ENCODE measurements at regions not wholly inside any gene's neighbourhood (a gene's known extent, or its start where the extent isn't known, plus 50 kb on each side); places are given as distances from the start of the nearest gene placed in this dataset.

GRCh38 chr2:57407772-57408201, 638.8 kb upstream of the VRK2 start:
- H3K4me1 ChIP-seq (ENCODE audit: insufficient read depth, low read length), result no peaks in the 10 kb centered on the region; the same call in 1 of the 2 replicates
- DNase-seq, result peak; percentile 39

More at GRCh38 chr2:57407772-57408201, 638.8 kb upstream of the VRK2 start:
- H3K27ac Mint-ChIP-seq, result peak overlapping the region in 1 of 3 experiments; percentile 92; a peak in 2 of 7 replicates
- Histone ChIP-seq H2BK15ac (ENCODE audit: low read depth, low read length) (no peak overlapping the region), H3K9me3 (ENCODE audit: control insufficient read depth, low read depth, low read length) (no peaks in the 10 kb centered on the region), H3K14ac (ENCODE audit: insufficient read depth, low read length) (peak overlapping the region; percentile 18; the same call in 1 of the 2 replicates), H3K79me1 (ENCODE audit: insufficient read depth, low read depth, low read length, poor library complexity, severe bottlenecking) (no peaks in the 10 kb centered on the region), H4K8ac (replicated peaks; ENCODE audit: insufficient read length, low read depth, low read length) (no peak overlapping the region), H3K4me2 (ENCODE audit: insufficient read depth, insufficient read length, low read length) (no peak overlapping the region), H3K27ac (ENCODE audit: insufficient read length, low read depth, low read length) (no peak overlapping the region), H3K23ac (ENCODE audit: insufficient read length, low read depth, low read length) (no peak overlapping the region), H4K5ac (ENCODE audit: insufficient read length, low read depth, low read length) (no peak overlapping the region), H3K18ac (ENCODE audit: insufficient read length, low read depth, low read length) (no peak overlapping the region), H2AK5ac (ENCODE audit: insufficient read length, low read length) (no peak overlapping the region), H2BK120ac (ENCODE audit: low read depth, low read length, poor library complexity, severe bottlenecking) (no peak overlapping the region), H3K79me2 (ENCODE audit: insufficient read depth, low read length) (no peaks in the 10 kb centered on the region), H3K23me2 (ENCODE audit: insufficient read length, low read depth, low read length, poor library complexity, severe bottlenecking) (no peaks in the 10 kb centered on the region), H3K4ac (ENCODE audit: low read depth, low read length) (no peak overlapping the region), H3K56ac (ENCODE audit: insufficient read length, low read depth, low read length) (no peak overlapping the region), H4K91ac (ENCODE audit: insufficient read length, low read depth, low read length) (no peak overlapping the region), H2AFZ (ENCODE audit: low read length) (no peak overlapping the region), H3T11ph (ENCODE audit: low read length) (no peak overlapping the region), H3K9ac (ENCODE audit: extremely low read depth, insufficient read length, low read length) (no peak overlapping the region), H2BK12ac (ENCODE audit: insufficient read length, low read depth, low read length) (no peak overlapping the region), H2BK20ac (ENCODE audit: low read depth, low read length, poor library complexity, severe bottlenecking) (no peak overlapping the region), H2BK5ac (ENCODE audit: insufficient read length, low read length) (no peak overlapping the region), H4K20me1 (ENCODE audit: control insufficient read depth, insufficient read depth, insufficient read length) (no peaks in the 10 kb centered on the region), H3K27me3 (ENCODE audit: insufficient read depth, low read length) (no peaks in the 10 kb centered on the region)
- H3K27me3 Mint-ChIP-seq (ENCODE audit: low read depth), result no peaks in the 10 kb centered on the region
- H3K36me3 Mint-ChIP-seq (ENCODE audit: insufficient read depth in 1 of 3, low read depth in 3 of 3), result no peaks in the 10 kb centered on the region; a peak in 1 of 7 replicates
- WGBS (ENCODE audit: extremely low coverage, insufficient read length, low lambda C conversion rate), result no CpG with 5 or more reads among the region's 1 CpG
- H3K9me3 Mint-ChIP-seq, result peaks cover 2 to 11% of the 10 kb centered on the region in 2 experiments; a peak in 2 of 5 replicates
- no peak for TF ChIP-seq CTCF (conservative IDR thresholded peaks at IDR 0.05)
- peaks cover 10 to 16% of the 10 kb centered on the region in 2 experiments for H3K4me1 Mint-ChIP-seq
- H3K4me3 Mint-ChIP-seq, result no peak overlapping the region

All from H9 (cell line).